ENCODE measurements at regions not wholly inside any gene's neighbourhood (a gene's known extent, or its start where the extent isn't known, plus 50 kb on each side); places are given as distances from the start of the nearest gene placed in this dataset.

DNA sequence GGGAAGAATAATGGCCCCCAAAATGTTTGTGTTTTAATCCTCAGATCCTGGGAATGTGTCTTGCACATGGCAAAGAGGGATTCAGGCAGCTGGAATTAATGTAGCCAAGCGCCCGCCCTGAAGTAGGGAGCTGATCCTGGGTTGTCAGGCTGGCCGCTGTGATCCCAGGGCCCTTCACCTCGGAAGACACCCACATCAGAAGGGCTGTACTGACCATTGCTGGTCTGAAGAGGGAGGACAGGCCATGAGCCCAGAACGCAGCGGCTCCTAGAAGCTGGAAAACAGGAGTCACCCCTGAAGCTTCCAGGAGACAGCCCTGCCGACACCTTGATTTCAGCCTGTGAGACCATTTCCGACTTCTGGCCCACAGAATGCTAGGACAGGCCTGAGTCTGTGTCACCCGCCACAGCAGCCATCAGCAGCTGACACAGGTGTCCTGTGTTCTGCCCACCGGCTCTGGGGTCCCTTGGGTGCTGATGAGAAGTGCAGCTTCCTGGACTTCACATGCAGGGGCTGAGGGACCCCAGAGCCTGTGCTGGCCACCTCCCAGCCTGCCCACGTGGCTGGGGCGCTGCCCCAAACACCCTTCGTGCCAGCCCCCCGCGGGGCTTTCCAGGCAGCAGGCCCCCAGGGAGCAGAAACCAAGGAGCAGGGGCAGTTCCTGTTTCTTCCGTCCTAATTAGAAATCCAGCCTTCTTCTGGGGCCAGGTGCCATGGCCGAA lies 86.3 kb downstream of the ERMARD start:
- DNase-seq (ENCODE audit: low read depth in 2 of 2), result no peak

DNA sequence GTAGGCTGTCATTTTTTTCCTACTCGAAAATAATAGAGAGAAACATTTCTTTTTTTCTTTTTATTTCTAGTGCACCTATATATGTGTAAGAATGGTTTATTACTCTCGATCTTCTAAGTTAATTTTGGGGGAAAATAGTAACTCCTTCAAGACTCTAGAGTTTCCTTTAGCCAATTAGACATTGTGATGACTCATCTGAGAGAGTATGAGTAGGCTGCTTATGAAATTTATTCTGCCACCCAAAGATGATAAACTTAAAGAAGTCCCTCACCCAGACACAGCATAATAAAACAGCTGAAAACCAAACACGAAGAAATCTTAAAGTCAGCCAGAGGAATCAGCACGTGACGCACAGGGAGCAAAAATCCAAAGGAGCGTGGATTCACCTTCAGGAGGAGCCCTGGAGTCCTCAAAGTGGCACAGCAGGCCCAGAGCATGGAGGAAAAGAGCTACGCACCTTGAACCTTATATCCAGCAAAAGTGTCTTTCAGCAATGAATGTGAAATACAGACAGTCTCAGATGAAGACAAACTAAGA lies 81.9 kb downstream of the ERMARD start:
- DNase-seq (ENCODE audit: low read depth in 2 of 2), result no peak

GRCh38 chr6:169832247-169832948 lies 81.0 kb downstream of the ERMARD start:
- no peak for DNase-seq (ENCODE audit: low read depth in 2 of 2)

GRCh38 chr6:169831450-169832246 lies 80.2 kb downstream of the ERMARD start:
- peak; percentile 52 to 57 for DNase-seq (ENCODE audit: low read depth in 2 of 2)

All from stimulated activated CD8-positive, alpha-beta memory T cell treated with anti-CD3 and anti-CD28 coated beads, Interleukin-7, amount 100 ng/mL, for 1 hour (primary cell).